ENCODE measurements at regions not wholly inside any gene's neighbourhood (a gene's known extent, or its start where the extent isn't known, plus 50 kb on each side); places are given as distances from the start of the nearest gene placed in this dataset.

DNA sequence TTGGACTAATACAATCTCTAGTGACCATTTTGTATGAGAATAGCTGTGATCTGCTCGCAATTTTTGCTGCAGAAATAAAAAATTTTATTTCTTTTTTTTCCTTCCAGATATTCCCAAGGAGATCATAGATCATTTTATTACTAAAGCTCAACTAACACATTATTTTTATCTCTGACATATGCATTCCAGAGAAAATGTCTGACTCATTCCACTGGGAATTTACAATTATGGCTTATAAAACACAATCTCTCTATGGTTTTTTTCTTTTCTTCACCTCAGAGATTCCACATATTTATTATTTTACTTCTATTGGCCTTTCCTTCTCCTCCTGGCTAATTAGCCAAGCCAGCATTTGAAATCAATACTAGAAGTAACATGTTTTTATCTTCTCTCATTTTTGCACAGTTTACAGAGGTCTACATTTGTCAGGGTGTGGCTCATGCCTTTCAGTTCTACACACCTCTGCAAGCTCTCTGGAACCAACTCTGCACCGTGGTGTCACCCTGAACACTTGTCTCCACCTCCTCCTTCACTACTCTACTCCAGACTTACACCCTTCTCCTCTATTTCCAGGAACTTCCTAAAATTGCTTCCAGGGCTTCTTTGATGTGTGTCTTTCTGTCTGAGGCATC lies 59.8 kb upstream of the GPM6A start:
- no peak overlapping the region for H3K27ac ChIP-seq (ENCODE audit: low read depth, low read length)
- no peaks in the 10 kb centered on the region for H3K9me3 ChIP-seq (ENCODE audit: control insufficient read depth, insufficient read depth, low read length)

GRCh38 chr4:175873707-175874106 lies 61.6 kb upstream of the GPM6A start:
- H3K9me3 ChIP-seq (ENCODE audit: control insufficient read depth, insufficient read depth, low read length), result no peaks in the 10 kb centered on the region
- no peaks in the 10 kb centered on the region for H3K36me3 ChIP-seq (ENCODE audit: control insufficient read depth, insufficient read depth, low read length)
- H3K4me1 ChIP-seq (ENCODE audit: control insufficient read depth, insufficient read depth, low read length), result no peaks in the 10 kb centered on the region
- no peak overlapping the region for H3K27ac ChIP-seq (ENCODE audit: low read depth, low read length)
- no peak overlapping the region for H3K4me3 ChIP-seq (ENCODE audit: low read depth, low read length)
- H3K27me3 ChIP-seq (ENCODE audit: control insufficient read depth, insufficient read depth, low read length), result no peaks in the 10 kb centered on the region
- H3K9ac ChIP-seq (ENCODE audit: low read depth, low read length), result no peak overlapping the region

More for the DNA sequence above, 59.8 kb upstream of the GPM6A start:
- no peaks in the 10 kb centered on the region for H3K27me3 ChIP-seq (ENCODE audit: control insufficient read depth, insufficient read depth, low read length)
- no peak overlapping the region for H3K4me3 ChIP-seq (ENCODE audit: low read depth, low read length)
- H3K36me3 ChIP-seq (ENCODE audit: control insufficient read depth, insufficient read depth, low read length), result no peaks in the 10 kb centered on the region
- H3K4me1 ChIP-seq (ENCODE audit: control insufficient read depth, insufficient read depth, low read length), result no peaks in the 10 kb centered on the region
- no peak overlapping the region for H3K9ac ChIP-seq (ENCODE audit: low read depth, low read length)

- Histone ChIP-seq H3K9ac (ENCODE audit: low read depth, low read length) (no peak overlapping the region), H3K27ac (ENCODE audit: low read depth, low read length) (no peak overlapping the region), H3K4me3 (ENCODE audit: low read depth, low read length) (no peak overlapping the region), H3K9me3 (ENCODE audit: control insufficient read depth, insufficient read depth, low read length) (no peaks in the 10 kb centered on the region), H3K27me3 (ENCODE audit: control insufficient read depth, insufficient read depth, low read length) (no peaks in the 10 kb centered on the region), H3K4me1 (ENCODE audit: control insufficient read depth, insufficient read depth, low read length) (no peaks in the 10 kb centered on the region), H3K36me3 (ENCODE audit: control insufficient read depth, insufficient read depth, low read length) (no peaks in the 10 kb centered on the region)
These were observed 62.2 kb upstream of the GPM6A start for GRCh38 chr4:175874306-175874705.

DNA sequence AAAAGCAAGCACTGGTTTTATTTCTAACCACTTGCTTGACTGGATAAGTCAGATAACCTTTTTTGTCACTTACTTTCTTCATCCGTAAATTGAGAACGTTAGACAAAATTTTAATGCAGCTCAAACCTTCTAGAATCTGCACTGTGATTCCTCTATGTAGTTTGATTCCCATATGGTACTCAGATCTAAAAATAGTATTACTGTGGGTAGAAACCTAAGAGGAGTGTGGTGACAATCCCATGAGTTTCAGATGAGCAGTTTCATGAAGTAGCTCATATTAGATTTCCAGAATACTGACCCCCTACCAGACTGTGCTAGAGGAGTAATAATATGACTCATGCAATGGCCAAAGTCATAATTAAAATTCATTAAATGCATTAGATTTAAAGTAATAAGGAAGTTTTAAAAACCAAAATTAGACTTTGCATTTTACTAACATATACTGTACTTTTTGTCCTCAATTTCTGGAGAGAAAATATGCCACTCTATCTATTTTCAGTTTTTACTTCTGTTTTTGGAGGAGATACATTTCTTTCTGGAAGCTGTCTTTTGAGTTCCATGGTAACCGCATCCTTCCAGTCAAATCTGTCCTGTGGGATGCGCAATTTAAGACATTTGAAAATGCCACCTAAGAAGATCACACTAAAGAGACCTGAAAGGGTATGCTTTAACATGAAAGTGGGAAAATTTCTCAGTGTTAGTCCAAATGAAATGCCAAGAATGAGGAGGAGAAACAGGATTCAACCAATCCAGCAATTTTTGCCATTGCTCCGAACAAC lies 64.1 kb upstream of the GPM6A start:
- Histone ChIP-seq H3K36me3 (ENCODE audit: control insufficient read depth, insufficient read depth, low read length) (no peaks in the 10 kb centered on the region), H3K4me1 (ENCODE audit: control insufficient read depth, insufficient read depth, low read length) (no peaks in the 10 kb centered on the region), H3K9ac (ENCODE audit: low read depth, low read length) (no peak overlapping the region), H3K9me3 (ENCODE audit: control insufficient read depth, insufficient read depth, low read length) (no peaks in the 10 kb centered on the region), H3K27me3 (ENCODE audit: control insufficient read depth, insufficient read depth, low read length) (no peaks in the 10 kb centered on the region), H3K4me3 (ENCODE audit: low read depth, low read length) (no peak overlapping the region), H3K27ac (ENCODE audit: low read depth, low read length) (no peak overlapping the region)

DNA sequence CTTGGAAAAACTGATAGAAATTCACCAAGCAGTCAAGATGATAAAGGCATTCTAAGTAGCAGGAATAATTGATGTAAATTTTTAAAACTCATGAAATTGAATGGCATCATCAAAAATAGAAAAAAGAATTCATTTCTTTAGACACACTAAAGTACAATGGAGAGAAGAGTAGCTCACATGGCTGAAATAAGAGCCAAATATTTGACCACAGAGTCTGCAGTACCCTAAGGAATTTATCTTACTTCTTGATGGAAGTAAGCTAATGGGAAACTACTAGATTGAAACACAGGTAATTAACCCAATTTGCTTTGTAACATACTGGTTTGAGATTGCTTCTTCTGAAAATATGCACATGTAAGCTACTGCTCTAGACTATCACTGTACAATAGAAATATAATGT lies 70.8 kb upstream of the GPM6A start:
- H3K27ac ChIP-seq (ENCODE audit: low read depth, low read length), result no peak overlapping the region
- no peaks in the 10 kb centered on the region for H3K27me3 ChIP-seq (ENCODE audit: control insufficient read depth, insufficient read depth, low read length)
- H3K9ac ChIP-seq (ENCODE audit: low read depth, low read length), result no peak overlapping the region
- H3K36me3 ChIP-seq (ENCODE audit: control insufficient read depth, insufficient read depth, low read length), result no peaks in the 10 kb centered on the region
- H3K4me3 ChIP-seq (ENCODE audit: low read depth, low read length), result no peak overlapping the region
- H3K4me1 ChIP-seq (ENCODE audit: control insufficient read depth, insufficient read depth, low read length), result no peaks in the 10 kb centered on the region
- H3K9me3 ChIP-seq (ENCODE audit: control insufficient read depth, insufficient read depth, low read length), result no peaks in the 10 kb centered on the region

DNA sequence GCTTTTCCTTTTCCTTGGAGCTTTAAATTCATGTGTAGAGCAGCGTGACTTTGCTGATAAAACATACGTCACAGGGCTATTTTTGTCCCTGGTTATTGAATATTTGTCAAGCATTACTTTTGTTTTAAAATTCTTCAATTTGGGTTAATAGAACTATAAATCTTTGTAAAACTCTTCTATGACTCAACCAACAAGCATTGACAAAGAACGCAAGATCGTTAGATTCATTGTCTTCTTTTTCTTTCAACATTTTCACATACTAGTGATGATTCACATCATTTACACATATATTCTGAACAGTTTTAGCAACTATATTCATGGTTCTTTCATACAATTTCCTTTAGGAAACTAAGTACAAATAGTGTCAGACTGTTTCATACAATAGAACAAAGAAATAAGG lies 72.0 kb upstream of the GPM6A start:
- no peak overlapping the region for H3K4me3 ChIP-seq (ENCODE audit: low read depth, low read length)
- no peaks in the 10 kb centered on the region for H3K36me3 ChIP-seq (ENCODE audit: control insufficient read depth, insufficient read depth, low read length)
- no peaks in the 10 kb centered on the region for H3K27me3 ChIP-seq (ENCODE audit: control insufficient read depth, insufficient read depth, low read length)
- no peak overlapping the region for H3K27ac ChIP-seq (ENCODE audit: low read depth, low read length)
- H3K4me1 ChIP-seq (ENCODE audit: control insufficient read depth, insufficient read depth, low read length), result no peaks in the 10 kb centered on the region
- no peaks in the 10 kb centered on the region for H3K9me3 ChIP-seq (ENCODE audit: control insufficient read depth, insufficient read depth, low read length)
- H3K9ac ChIP-seq (ENCODE audit: low read depth, low read length), result no peak overlapping the region

- Histone ChIP-seq H3K9ac (ENCODE audit: low read depth, low read length) (no peak overlapping the region), H3K36me3 (ENCODE audit: control insufficient read depth, insufficient read depth, low read length) (no peaks in the 10 kb centered on the region), H3K4me3 (ENCODE audit: low read depth, low read length) (no peak overlapping the region), H3K27me3 (ENCODE audit: control insufficient read depth, insufficient read depth, low read length) (no peaks in the 10 kb centered on the region), H3K9me3 (ENCODE audit: control insufficient read depth, insufficient read depth, low read length) (no peaks in the 10 kb centered on the region), H3K4me1 (ENCODE audit: control insufficient read depth, insufficient read depth, low read length) (no peaks in the 10 kb centered on the region), H3K27ac (ENCODE audit: low read depth, low read length) (no peak overlapping the region)
These were observed 79.2 kb upstream of the GPM6A start for GRCh38 chr4:175891231-175891630.

DNA sequence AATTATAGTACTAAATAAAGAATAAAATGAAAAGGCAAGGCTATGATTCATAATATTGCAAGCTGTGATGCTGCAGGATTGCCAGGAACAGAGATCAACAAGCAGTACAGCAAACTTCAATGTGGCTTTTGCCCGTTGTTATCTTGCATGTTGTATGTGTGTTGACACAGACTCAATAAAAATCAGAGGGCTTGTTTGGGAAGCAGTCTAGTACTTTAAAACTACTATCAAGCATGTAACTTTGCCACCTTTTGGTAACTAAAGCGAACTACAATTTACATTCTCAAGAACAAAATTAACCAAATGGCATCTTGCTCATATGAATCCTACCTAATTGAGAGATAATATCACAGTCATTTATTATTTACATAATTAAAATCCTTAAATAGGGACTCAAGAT lies 79.8 kb upstream of the GPM6A start:
- no peak overlapping the region for H3K4me3 ChIP-seq (ENCODE audit: low read depth, low read length)
- no peak overlapping the region for H3K9ac ChIP-seq (ENCODE audit: low read depth, low read length)
- H3K27ac ChIP-seq (ENCODE audit: low read depth, low read length), result no peak overlapping the region
- no peaks in the 10 kb centered on the region for H3K27me3 ChIP-seq (ENCODE audit: control insufficient read depth, insufficient read depth, low read length)
- H3K4me1 ChIP-seq (ENCODE audit: control insufficient read depth, insufficient read depth, low read length), result no peaks in the 10 kb centered on the region
- no peaks in the 10 kb centered on the region for H3K36me3 ChIP-seq (ENCODE audit: control insufficient read depth, insufficient read depth, low read length)
- no peaks in the 10 kb centered on the region for H3K9me3 ChIP-seq (ENCODE audit: control insufficient read depth, insufficient read depth, low read length)

- H3K9me3 ChIP-seq (ENCODE audit: control insufficient read depth, insufficient read depth, low read length), result no peaks in the 10 kb centered on the region
- no peak overlapping the region for H3K9ac ChIP-seq (ENCODE audit: low read depth, low read length)
- H3K36me3 ChIP-seq (ENCODE audit: control insufficient read depth, insufficient read depth, low read length), result no peaks in the 10 kb centered on the region
- peaks cover 13% of the 10 kb centered on the region for H3K4me1 ChIP-seq (ENCODE audit: control insufficient read depth, insufficient read depth, low read length)
- no peak overlapping the region for H3K27ac ChIP-seq (ENCODE audit: low read depth, low read length)
- no peaks in the 10 kb centered on the region for H3K27me3 ChIP-seq (ENCODE audit: control insufficient read depth, insufficient read depth, low read length)
- H3K4me3 ChIP-seq (ENCODE audit: low read depth, low read length), result no peak overlapping the region
These were observed 93.9 kb upstream of the GPM6A start for GRCh38 chr4:175905925-175906324.

GRCh38 chr4:175906384-175906783 lies 94.3 kb upstream of the GPM6A start:
- no peak overlapping the region for H3K4me3 ChIP-seq (ENCODE audit: low read depth, low read length)
- no peaks in the 10 kb centered on the region for H3K36me3 ChIP-seq (ENCODE audit: control insufficient read depth, insufficient read depth, low read length)
- H3K9ac ChIP-seq (ENCODE audit: low read depth, low read length), result no peak overlapping the region
- H3K27ac ChIP-seq (ENCODE audit: low read depth, low read length), result no peak overlapping the region
- peaks cover 13% of the 10 kb centered on the region for H3K4me1 ChIP-seq (ENCODE audit: control insufficient read depth, insufficient read depth, low read length)
- no peaks in the 10 kb centered on the region for H3K9me3 ChIP-seq (ENCODE audit: control insufficient read depth, insufficient read depth, low read length)
- no peaks in the 10 kb centered on the region for H3K27me3 ChIP-seq (ENCODE audit: control insufficient read depth, insufficient read depth, low read length)

- H3K9ac ChIP-seq (ENCODE audit: low read depth, low read length), result no peak overlapping the region
These were observed 98.6 kb upstream of the GPM6A start for GRCh38 chr4:175910700-175911099.

More at GRCh38 chr4:175910700-175911099, 98.6 kb upstream of the GPM6A start:
- Histone ChIP-seq H3K4me3 (ENCODE audit: low read depth, low read length) (no peak overlapping the region), H3K36me3 (ENCODE audit: control insufficient read depth, insufficient read depth, low read length) (no peaks in the 10 kb centered on the region), H3K27me3 (ENCODE audit: control insufficient read depth, insufficient read depth, low read length) (no peaks in the 10 kb centered on the region), H3K27ac (ENCODE audit: low read depth, low read length) (no peak overlapping the region), H3K4me1 (ENCODE audit: control insufficient read depth, insufficient read depth, low read length) (peaks cover 8% of the 10 kb centered on the region), H3K9me3 (ENCODE audit: control insufficient read depth, insufficient read depth, low read length) (no peaks in the 10 kb centered on the region)
